ENCODE measurements at regions not wholly inside any gene's neighbourhood (a gene's known extent, or its start where the extent isn't known, plus 50 kb on each side); places are given as distances from the start of the nearest gene placed in this dataset.

DNA sequence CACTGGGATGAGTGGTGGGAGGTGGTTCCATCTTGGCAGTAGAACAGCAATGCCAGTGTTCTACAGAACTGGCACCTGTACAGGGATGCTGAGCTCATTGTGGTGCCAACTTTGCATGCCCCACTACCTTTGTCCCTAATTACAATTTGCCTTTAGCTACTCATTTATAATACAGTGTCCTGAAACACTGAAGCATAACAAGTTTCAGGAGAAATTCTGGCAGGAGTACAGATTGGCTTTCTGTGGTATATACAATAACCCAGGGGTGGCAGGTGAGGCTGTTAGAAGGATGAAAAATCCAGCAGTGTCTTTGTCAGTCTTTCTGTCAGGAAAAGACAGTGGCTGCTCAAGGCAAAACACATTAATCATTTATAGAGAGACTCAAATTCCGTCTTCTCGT is 240.3 kb downstream of the FAM76B start:
- TF ChIP-seq, protein P1, sequence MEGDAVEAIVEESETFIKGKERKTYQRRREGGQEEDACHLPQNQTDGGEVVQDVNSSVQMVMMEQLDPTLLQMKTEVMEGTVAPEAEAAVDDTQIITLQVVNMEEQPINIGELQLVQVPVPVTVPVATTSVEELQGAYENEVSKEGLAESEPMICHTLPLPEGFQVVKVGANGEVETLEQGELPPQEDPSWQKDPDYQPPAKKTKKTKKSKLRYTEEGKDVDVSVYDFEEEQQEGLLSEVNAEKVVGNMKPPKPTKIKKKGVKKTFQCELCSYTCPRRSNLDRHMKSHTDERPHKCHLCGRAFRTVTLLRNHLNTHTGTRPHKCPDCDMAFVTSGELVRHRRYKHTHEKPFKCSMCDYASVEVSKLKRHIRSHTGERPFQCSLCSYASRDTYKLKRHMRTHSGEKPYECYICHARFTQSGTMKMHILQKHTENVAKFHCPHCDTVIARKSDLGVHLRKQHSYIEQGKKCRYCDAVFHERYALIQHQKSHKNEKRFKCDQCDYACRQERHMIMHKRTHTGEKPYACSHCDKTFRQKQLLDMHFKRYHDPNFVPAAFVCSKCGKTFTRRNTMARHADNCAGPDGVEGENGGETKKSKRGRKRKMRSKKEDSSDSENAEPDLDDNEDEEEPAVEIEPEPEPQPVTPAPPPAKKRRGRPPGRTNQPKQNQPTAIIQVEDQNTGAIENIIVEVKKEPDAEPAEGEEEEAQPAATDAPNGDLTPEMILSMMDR (IDR thresholded peaks at IDR 0.05; ENCODE audit: extremely low read depth in 1 of 2, insufficient read depth in 1 of 2, low read depth in 1 of 2, low read length in 2 of 2): no peak
- no peak for TF ChIP-seq MAX (IDR thresholded peaks at IDR 0.05; ENCODE audit: insufficient read depth, insufficient read length)
- TF ChIP-seq POLR2A (IDR thresholded peaks at IDR 0.05; ENCODE audit: low read depth, low read length): no peak
- no peak for TF ChIP-seq EZH2 (IDR thresholded peaks at IDR 0.05; ENCODE audit: borderline replicate concordance, low read depth, low read length, severe bottlenecking)
- TF ChIP-seq POLR2AphosphoS5 (IDR thresholded peaks at IDR 0.05; ENCODE audit: insufficient read depth, low read depth, low read length): no peak
- no peak for TF ChIP-seq MYC (IDR thresholded peaks at IDR 0.05; ENCODE audit: low read depth, low read length)
- no peak for TF ChIP-seq JUN (IDR thresholded peaks at IDR 0.05; ENCODE audit: borderline replicate concordance, insufficient read depth, insufficient read length, low read depth)
- no peak for TF ChIP-seq GATA2 (IDR thresholded peaks at IDR 0.05; ENCODE audit: insufficient read depth, insufficient read length, low read depth, low read length)
- TF ChIP-seq FOS (IDR thresholded peaks at IDR 0.05; ENCODE audit: borderline replicate concordance, insufficient read depth, low read length): no peak

Measured in endothelial cell of umbilical vein (primary cell).